Activated CD4-positive, alpha-beta T cell treated with anti-CD3 and anti-CD28 coated beads, Interleukin-2, amount 50 U/mL, for 16 hours (primary cell): ENCODE measurements at regions not wholly inside any gene's neighbourhood (a gene's known extent, or its start where the extent isn't known, plus 50 kb on each side); places are given as distances from the start of the nearest gene placed in this dataset.

Experiments
- DNase-seq: peaks from one replicate; pipeline ENCODE4 v3.0.0-alpha.2; 2020

DNA sequence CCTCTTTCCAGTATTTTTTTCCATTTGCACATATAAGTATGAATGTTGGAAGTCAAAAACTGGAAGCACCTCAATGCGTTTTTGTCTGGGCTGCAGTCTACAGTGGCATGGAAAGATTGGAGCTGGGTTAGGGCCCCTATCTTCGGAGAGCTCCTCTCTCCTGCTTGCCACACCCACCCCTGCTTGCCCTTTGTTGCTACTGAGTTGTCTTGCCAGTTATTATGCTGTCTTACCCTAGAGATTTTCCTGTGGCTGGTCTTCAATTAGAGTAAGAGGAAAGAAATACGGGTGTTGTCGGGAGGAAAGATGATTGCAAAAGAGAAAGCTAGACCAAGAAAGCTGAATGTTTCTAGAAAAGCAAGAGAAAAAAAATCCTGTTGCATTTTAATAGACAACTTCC is 228.9 kb upstream of the CELF2 start:
- no peak for DNase-seq

DNA sequence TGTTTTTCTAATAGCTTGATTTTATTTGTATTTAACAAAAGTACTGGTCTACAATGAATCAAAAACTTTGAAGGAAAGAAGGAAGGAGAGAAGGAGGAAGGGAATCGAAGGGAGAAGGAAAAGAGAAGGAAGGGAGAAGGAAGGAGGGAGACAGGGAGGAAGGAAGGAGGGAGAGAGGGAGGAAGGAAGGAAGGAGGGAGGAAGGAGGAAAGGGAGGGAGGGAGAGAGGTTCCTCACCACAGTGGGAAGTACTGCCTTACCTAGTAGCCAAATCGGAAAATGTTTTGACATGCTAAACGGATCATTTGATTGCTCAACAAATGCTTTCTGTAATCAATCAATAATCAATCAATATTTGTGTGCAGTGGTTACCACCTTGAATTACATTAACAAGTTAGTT is 225.8 kb upstream of the CELF2 start:
- DNase-seq, result no peak

DNA sequence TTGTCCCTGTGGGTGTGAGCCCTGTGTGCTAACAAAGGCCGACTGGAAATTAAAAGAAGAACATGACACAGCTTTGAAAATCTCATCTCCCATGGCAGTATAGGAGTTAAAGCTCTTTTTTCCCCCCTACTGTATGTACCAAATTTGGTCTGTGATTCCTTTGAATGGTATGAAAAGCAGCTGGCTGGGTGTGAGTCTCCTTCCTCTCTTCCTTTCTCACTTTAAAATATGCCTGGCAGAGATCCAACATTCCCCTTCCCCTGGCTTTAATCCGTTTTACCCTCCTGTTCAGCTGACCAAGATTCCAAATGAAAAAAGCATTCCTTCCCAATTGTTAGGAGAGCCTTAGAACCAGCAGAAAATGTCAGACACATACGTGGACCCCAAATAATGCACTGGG is 225.0 kb upstream of the CELF2 start:
- DNase-seq, result no peak

DNA sequence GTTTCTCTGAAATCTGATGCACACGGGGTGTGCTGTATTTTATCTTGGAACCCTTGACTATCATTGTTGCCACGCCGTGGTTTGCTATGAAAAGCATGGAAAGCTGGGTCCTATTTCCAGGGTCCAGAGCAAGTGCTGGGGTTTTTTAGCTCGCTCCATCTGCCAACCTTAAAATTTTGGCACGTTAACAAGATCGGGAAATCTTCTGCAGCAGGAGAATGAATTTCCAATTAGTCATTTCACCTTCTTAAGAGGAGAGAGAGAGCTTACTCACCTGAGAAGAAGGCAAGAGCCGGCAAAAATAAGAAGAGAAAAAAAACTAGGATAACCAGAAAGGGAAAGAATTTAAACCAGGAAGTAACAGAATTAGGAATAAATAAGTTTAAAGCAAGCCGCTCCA is 223.6 kb upstream of the CELF2 start:
- no peak for DNase-seq

DNA sequence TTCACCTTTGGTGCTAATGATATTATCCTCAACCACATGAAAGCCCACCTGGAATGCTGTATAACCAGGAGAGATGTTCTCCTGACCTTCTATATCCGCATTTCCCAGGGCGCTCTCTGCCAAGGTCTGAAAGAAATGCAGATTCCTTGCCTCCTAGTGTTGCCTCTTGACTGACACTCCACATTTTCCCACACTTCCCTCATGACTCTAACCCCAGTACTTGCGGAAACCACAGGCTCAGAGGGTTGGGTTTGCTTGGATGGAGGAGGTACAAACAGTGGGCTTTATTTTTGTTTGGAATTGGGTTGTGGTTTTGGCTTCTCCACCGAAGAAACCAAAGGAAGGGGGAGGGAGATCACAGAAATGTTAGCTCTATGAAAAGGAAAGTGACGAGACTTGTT is 222.9 kb upstream of the CELF2 start:
- DNase-seq, result no peak

DNA sequence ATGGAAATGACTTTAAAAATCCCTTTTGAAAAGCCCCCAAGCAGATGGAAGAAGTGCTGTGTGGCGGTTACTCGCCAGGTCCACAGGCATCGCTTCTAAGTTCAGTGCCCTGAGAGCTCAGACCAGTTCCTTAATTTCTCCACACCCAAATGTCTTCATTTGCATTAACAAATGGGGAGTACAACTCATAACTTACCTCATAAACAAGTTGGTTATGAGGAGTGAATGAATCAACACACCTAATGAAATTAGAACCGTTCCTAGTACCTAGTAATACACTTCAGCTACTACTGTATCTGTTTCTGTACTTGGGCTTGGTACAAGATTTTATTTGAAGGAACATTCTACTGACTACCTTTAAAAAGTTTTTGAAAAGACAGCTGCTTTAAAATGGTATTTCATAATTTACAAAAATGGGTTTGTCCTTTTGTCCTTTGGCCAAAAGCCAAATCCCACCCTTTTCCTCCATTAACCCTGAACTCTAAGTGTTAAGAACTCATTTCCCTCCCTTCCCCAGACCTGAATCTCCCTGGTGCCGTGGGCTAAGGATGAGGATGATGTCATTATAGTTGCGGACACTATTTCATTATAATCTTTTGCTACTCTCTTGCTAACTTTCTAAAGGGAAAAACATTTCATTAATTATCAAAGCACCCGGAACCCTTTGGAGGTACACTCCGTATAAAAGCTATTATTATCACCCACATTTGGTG is 221.5 kb upstream of the CELF2 start:
- no peak for DNase-seq

DNA sequence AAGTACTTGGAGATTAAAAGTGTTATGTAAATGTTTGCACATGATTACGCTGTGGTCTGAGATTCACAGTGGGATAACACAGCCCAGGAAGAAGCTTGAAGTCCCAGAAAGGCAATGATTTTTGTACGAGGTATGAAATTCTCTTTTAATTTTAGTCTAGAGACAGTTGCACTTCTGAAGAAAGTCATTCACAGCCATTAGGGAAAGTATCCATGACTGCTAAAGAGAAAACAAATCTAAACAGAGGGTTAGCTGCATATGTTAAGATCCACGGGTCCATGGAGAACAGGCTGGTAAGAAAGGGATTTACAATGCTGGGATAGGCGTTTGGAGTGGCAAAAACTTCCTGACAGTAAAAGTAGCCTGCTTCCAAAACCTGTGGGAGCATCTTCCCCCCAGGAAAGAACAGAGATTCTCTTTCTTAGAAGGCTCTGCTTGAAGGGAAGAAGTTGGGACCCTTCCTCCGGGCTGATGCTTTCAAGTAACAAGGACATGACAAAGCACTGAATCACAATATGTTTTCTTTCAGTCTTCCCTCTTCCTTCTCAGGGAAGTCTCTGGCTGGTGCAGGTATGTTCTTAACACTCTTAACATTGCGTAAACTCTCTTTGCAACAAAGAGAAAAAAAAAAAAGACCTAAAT is 220.8 kb upstream of the CELF2 start:
- DNase-seq, result no peak

DNA sequence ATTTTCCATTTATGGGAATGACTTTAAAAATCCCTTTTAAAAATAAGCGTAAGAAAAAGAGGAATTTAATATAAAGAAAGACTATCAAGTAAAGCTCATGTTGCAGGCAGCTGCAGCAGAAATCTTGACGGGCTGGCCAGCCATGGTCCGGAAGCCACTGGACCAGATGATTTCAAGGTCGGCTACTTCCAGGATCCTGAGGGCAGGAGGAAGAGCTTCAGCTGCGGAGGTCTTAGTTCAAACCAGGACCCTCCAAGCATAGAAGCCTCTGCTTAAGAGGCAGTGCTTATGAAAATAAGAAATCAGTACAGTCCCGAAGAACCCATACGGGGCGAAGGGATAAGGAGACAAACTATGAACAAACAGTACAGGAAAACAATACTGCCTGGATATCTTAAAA is 220.2 kb upstream of the CELF2 start:
- no peak for DNase-seq

DNA sequence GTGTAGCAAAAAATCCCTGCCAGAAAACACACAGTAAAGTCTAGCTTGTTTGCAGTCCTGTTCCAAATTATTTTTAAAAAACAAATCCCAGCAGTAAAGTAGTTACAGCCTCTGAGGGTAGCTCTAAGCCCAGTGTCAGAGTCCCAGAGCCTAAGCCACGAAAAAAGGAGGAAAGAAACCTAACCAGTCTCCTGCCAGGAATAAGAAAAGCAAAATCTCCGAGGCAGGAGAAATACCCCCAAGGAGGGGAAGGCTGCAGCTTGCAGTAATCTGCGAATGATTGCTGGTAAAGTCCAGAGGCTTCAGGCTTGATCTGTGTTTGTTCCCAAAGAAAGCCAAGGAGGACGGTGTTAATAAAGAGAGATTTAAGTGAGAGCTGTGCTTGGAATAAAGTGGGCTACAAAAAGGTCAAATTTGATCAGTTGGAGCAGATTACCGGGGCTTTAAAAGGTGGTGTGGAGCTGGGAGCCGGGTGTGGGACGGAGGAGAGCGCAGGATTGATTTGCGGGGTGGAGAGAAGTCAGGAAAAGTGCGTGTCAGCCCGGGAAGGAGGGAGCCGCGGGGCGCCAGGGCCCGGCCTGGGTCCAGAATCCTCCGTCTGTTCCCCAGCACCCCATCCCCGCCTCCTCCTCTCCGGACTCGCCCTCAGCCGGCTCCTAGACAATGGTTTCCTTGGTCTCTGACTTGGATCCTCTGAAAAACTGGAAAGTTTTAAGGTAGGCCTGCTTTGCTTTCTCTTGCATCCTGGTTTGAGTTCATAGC is 219.4 kb upstream of the CELF2 start:
- no peak for DNase-seq

DNA sequence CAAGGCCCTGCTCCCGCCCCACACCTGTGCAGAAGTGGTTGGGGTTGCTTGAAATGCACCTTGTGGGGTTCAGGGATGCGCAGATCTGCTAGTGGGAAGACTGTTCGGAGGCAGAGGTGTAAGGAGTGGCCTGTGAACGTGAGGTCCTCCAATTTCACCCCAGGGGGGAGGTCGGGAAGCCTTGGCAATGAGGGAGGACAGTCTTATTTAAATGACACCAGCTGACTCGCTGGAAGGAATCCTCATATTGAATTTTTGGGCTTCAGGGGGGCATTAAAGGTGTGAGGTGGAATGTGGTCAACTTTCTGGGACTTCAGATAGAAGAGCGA is 218.8 kb upstream of the CELF2 start:
- no peak for DNase-seq

DNA sequence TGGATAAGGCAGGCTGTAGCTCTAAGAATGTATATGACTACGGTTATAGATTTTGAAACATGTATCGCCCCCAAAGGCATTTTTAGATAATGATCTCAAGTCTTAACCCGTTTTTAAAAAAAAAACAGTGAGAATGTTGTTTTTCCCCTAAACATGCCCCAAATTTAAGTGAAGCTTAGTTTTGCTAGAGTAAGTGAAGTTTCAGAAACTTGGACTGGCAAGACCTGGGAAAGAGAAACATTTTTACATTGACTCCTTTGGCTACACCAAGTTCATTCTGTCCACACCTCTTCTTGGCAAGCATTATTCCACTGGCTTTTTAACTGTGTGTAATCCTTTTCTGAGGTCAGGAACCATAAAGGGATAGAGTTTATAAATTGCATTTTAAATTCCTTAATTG is 216.7 kb upstream of the CELF2 start:
- no peak for DNase-seq

DNA sequence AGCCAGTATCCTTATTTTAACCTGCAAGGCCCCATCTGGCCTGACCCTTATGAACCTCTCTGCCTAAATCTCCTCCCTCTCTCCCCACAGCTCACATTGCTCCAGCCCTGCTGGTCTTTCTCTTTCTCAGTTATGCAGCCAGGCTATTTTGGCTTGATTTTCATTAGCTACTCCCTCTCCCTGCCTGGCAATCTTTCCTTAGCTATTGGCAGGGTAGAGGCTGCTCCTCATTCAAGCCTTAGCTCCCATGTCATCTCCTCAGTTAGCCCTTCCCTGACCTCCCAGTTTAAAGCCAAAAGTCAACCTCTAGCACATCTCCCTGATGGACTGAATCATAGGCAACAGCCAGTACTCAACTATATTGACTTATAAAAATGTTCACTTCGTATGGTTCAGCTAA is 214.4 kb upstream of the CELF2 start:
- no peak for DNase-seq

DNA sequence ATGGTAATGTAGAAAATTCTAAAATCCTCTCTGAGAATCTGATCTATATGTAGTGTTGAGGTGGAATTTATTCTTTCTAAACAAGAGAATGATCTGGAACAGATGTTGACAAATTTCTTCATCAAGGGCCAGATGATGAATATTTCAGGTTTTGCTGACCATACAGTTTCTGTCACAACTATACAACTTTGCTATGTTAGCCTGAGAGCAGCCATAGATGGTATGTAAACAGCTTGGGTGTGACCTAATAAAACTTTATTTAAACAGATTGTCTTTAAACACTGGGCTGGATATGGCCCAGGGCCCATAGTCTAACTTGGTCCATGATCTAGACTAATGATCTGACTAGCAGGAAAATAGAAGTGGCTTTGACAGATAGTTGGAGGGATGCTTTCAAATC is 213.6 kb upstream of the CELF2 start:
- no peak for DNase-seq

DNA sequence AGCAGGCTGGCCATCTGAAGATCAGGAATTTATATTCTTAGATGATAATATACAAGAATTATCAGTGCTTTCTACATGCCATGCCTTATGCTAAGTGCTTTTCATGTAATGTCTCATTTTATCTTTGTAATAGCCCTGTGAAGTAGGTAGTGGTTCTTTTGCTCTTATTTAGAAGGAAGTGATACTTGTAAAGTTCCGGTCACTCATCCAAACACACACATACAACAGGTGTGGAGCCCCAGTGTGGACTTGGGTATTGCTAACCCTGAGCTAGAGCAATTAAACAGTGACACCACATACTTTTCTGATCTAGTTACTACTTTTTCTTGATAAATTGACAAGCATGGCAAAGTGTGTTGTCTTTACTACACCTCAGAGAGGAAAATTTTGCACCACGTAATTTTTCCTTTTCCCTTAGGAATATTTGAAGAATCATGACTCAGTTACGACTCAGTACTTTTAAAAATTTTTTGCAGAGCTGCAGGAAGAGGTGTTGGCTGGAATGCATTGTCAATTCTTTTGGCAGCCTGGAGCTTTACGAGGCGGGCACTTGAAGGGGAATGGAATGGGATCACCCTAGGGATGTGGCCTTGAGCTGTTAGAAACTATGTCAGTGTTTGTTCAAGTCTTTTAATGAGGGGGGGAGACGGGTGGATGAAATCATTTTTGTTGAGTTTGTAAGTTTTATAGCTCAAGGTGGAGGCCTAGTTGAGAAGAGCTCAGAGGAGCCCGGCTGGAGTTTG is 212.5 kb upstream of the CELF2 start:
- DNase-seq, result no peak

DNA sequence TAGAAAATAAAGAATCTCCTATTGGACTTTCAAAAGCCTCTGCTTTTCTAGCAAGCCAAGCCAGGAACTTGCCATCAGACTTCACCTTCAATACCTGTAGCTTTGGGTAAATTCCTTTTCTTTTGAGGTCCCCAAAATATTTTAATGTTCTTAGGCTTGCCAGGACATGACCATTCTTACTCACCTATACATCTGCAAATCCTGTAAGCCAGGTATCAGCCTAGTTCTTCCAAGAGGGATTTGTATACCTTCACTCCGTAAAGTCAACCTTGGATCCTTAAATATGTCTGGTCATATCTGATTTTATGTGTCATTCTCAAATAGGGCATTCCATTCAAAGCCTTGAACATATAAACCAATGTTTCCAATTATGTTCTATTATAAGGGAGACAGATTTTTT is 210.6 kb upstream of the CELF2 start:
- DNase-seq, result no peak

DNA sequence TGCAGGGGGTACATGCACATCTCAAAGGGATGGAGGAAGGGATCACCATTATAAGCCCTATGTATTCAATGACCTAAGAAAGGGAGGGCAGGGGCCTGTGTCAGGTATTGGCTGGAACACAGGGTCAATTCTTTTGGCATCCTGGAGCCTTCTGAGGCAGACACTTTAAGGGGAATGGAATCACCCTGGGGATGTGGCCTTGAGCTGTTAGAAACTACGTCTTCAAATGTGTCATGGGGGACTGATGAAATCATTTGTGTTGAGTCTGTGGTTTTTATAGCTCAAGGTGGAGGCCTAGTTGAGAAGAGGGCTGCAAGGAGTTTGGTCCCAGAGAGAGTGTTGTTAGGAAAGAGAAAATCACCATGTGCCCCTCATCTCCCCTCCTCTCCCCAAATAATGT is 206.1 kb upstream of the CELF2 start:
- no peak for DNase-seq

DNA sequence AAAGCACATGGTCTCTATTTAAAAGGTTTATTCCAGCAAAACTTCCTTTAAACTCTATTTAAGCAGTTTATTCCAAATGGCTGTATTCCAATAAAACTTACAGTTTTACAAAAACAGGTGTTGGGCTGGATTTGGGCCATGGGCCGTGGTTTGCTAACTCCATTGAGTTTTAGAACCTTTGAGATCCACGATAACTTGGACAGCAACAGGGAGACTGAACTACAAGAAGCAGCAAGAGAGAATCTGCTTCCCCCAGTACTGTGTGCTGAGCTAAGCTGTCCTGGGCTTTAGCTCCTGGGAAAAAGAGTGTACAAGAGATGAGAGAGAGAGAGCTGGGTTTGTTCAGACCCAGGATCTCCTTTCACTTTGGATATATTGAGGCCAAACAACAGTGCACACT is 204.0 kb upstream of the CELF2 start:
- DNase-seq, result no peak

DNA sequence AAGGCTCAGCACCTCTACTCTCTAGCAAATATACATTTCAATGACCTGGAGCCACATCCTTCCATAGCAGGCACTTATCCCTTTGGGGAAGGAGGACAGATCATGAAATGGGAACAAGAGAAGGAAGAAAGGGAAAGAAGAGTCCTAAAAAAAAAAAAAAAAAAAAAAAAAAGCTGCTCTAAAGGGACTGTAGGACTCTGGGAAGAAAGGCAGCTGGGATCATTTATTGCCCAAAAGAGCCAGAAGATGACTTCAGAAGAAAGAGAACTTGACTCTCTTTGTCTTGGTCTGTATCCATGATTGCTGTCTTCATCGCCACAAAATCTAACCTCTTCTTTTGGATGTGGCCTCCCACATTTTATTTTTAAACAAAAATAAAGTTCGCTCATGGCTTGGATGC is 203.6 kb upstream of the CELF2 start:
- no peak for DNase-seq

DNA sequence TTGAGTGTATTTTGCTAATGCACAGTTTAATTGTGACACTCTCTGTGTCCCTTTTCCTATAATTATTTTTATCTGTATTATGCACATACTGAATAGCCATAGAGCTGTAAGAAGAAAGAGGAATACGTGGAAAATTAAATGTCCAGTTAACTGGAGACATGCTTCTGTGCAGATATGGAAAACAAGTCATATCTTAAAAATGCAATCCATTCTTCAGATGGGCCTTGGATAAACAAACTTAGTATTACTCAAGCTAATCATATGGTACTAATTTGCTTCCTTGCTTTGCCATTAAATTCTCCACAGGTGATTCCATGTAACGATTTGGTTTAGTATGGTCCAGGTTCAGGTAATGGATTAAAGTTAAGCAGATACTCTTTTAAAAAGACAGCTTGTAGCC is 201.2 kb upstream of the CELF2 start:
- no peak for DNase-seq

DNA sequence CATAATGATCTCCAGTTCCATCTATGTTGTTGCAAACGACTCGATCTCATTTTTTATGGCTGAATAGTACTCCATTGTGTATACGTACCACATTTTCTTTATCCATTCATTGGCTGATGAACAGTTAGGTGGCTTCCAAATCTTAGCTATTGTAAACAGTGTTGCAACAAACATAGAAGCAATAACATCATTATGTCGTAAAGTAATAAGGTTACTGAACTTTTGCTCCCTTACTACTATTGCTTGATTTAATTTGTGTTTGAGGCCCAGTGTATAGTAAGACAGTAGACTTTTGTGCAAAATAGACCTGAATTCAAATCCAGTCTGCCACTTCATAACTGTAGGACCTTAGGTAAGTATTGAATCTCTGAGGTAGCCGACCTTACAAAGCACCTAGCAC is 200.1 kb upstream of the CELF2 start:
- DNase-seq, result no peak

DNA sequence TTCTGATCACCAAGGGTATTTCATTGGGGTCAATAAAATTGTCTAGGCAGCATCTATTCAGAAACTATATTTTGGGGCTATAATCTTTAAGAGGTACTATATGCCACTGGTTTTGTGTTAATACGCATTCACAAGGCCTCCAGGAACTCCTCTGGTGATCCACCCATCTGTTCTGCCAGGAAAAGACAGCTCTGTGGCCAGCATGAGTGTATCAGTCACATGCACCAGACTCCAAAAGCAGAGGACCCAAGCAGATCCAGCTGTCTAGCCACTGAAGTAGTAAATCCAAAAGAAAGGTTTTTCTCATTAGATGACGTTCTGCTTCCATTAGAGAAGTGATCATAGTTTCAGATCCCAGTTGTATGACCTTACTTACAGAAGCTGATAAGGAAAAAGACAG is 199.6 kb upstream of the CELF2 start:
- DNase-seq, result no peak

DNA sequence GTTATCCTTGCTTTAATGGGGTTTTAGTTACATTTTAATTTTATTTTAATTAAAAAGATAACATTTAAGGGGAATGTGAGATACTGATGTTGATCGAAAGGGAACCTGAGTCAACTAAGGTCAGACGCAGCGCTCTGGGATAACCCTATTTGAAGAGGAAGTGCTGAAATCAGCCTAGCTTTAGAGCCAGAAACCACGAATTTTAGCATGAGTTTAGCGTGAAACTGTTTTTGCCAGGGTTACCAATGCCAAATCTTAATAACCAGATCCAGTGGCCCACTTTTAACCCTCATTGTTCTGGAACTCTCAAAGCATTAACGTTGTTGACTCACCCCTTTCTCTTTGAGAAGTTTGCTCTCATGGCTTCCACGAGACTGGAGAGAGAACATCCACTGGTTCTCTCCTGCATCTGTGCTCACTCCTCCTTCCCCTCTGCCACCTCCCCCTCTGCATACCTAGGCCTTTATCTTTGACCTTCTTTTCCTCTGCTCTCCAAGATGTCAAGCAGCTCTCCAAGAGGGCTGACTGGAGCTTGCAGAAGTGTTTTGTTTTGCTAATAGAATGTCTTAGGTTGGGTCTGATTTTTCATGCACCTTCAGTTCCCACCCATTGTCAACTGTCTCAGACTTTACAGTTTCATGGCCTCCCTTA is 198.3 kb upstream of the CELF2 start:
- no peak for DNase-seq

DNA sequence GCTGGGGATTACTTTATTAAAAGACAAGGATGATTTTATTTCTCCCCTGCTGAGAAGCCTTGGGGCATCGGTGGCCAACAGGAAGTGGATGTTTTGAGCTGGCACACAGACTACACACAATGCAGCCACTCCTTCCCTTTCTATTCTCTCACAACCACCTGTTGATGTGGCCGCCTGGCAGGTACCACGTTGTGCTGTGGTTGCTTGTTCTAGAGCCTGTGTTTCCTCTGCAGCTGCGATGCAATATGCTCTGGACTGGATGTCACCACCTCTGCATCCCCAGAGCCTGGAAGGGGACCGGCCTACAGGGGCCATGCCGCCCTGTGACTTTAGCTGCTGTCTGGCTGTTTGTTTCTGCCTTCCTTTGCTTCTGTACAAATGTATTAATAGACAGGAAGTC is 195.7 kb upstream of the CELF2 start:
- DNase-seq, result no peak
